Fibroblast of skin of left biceps (primary cell): ENCODE measurements at regions not wholly inside any gene's neighbourhood (a gene's known extent, or its start where the extent isn't known, plus 50 kb on each side); places are given as distances from the start of the nearest gene placed in this dataset.

Source experiments
- DNase-seq, 2 experiments: peaks; one replicate each; pipeline ENCODE4 v3.0.0-alpha.2; 2013; ENCODE audit warnings: low read depth in 2 of 2

GRCh38 chr2:18788592-18788991 lies 199.2 kb upstream of the NT5C1B start:
- peak; percentile 69 to 76 for DNase-seq

- no peak for DNase-seq
These were observed 198.4 kb upstream of the NT5C1B start for GRCh38 chr2:18787726-18788125.

- no peak for DNase-seq
These were observed 194.9 kb upstream of the NT5C1B start for GRCh38 chr2:18784245-18784644.

GRCh38 chr2:18781541-18782280 lies 192.3 kb upstream of the NT5C1B start:
- no peak for DNase-seq

- no peak for DNase-seq
These were observed 188.0 kb upstream of the NT5C1B start for GRCh38 chr2:18777250-18777812.

GRCh38 chr2:18771212-18771611 lies 181.8 kb upstream of the NT5C1B start:
- no peak for DNase-seq

- DNase-seq: no peak
These were observed 174.0 kb upstream of the NT5C1B start for GRCh38 chr2:18763338-18763737.

- DNase-seq: no peak
These were observed 173.3 kb upstream of the NT5C1B start for GRCh38 chr2:18762667-18763066.

- DNase-seq: no peak
These were observed 164.9 kb upstream of the NT5C1B start for GRCh38 chr2:18754286-18754685.

- no peak for DNase-seq
These were observed 164.4 kb upstream of the NT5C1B start for GRCh38 chr2:18753722-18754121.

- DNase-seq: no peak
These were observed 163.5 kb upstream of the NT5C1B start for GRCh38 chr2:18752667-18753422.

- DNase-seq: no peak
These were observed 162.7 kb upstream of the NT5C1B start for GRCh38 chr2:18752022-18752493.

GRCh38 chr2:18750672-18751554 lies 161.5 kb upstream of the NT5C1B start:
- peak; percentile 19 to 23 for DNase-seq

GRCh38 chr2:18749912-18750526 lies 160.7 kb upstream of the NT5C1B start:
- DNase-seq: peak; percentile 27 to 43

GRCh38 chr2:18745431-18746272 lies 156.3 kb upstream of the NT5C1B start:
- no peak for DNase-seq

GRCh38 chr2:18741895-18742732 lies 152.7 kb upstream of the NT5C1B start:
- DNase-seq: no peak

- DNase-seq: no peak
These were observed 151.8 kb upstream of the NT5C1B start for GRCh38 chr2:18741191-18741590.

- DNase-seq: no peak
These were observed 151.1 kb upstream of the NT5C1B start for GRCh38 chr2:18740474-18740881.

- DNase-seq: no peak
These were observed 142.3 kb upstream of the NT5C1B start for GRCh38 chr2:18731666-18732065.
